Kidney epithelial cell (primary cell): ENCODE measurements at regions not wholly inside any gene's neighbourhood (a gene's known extent, or its start where the extent isn't known, plus 50 kb on each side); places are given as distances from the start of the nearest gene placed in this dataset.

ENCODE experiments used
- DNase-seq: peaks from one replicate; pipeline ENCODE4 v3.0.0-alpha.2; 2010; ENCODE audit warnings: low read depth
- H3K27me3 ChIP-seq: 2 replicates; pipeline ENCODE4 v1.6.0; 2011; ENCODE audit warnings: low read length; ENCODE audit not compliant: control insufficient read depth, insufficient read depth
- H3K36me3 ChIP-seq: 2 replicates; pipeline ENCODE4 v1.5.1; 2011; ENCODE audit warnings: low read length; ENCODE audit not compliant: control insufficient read depth, insufficient read depth
- H3K4me3 ChIP-seq: 2 replicates; pipeline ENCODE4 v1.5.1; 2011; ENCODE audit warnings: low read depth, mild to moderate bottlenecking, control low read depth, low read length
- TF ChIP-seq, protein P1 (sequence below): IDR thresholded peaks from 2 replicates; pipeline ENCODE4 v1.5.1; 2011; ENCODE audit warnings: mild to moderate bottlenecking, moderate library complexity, low read length, control low read depth, inconsistent platforms; ENCODE audit not compliant: insufficient read depth, poor library complexity, severe bottlenecking

DNA sequence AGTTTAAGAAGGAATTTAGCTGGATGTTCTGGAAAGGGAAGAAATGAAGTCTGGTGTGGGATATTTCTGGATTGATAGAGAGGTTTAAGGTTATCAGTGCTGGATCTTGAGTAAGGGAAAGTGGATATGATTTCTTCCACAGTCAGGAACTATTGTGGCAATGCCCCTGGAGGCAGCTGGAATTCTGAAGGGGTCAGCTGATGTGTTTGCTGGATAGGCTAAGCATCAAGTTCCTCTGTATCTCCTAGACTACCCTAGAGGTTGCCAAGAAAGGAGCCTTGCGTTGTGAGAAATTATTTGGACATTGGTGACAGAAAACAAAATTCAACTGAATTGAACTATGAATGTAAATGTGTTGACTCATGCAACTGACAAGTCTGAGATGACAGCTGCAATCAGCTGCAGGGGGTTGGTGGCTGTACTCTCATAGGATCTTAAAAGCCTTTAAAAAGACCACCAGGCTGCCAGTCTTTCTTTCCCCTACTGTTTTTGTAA lies 244.4 kb downstream of the ATXN7L3B start:
- no peaks in the 10 kb centered on the region for H3K27me3 ChIP-seq
- no peak for DNase-seq
- no peaks in the 10 kb centered on the region for H3K36me3 ChIP-seq
- TF ChIP-seq, protein P1, sequence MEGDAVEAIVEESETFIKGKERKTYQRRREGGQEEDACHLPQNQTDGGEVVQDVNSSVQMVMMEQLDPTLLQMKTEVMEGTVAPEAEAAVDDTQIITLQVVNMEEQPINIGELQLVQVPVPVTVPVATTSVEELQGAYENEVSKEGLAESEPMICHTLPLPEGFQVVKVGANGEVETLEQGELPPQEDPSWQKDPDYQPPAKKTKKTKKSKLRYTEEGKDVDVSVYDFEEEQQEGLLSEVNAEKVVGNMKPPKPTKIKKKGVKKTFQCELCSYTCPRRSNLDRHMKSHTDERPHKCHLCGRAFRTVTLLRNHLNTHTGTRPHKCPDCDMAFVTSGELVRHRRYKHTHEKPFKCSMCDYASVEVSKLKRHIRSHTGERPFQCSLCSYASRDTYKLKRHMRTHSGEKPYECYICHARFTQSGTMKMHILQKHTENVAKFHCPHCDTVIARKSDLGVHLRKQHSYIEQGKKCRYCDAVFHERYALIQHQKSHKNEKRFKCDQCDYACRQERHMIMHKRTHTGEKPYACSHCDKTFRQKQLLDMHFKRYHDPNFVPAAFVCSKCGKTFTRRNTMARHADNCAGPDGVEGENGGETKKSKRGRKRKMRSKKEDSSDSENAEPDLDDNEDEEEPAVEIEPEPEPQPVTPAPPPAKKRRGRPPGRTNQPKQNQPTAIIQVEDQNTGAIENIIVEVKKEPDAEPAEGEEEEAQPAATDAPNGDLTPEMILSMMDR: no peak
- H3K4me3 ChIP-seq: no peak overlapping the region

DNA sequence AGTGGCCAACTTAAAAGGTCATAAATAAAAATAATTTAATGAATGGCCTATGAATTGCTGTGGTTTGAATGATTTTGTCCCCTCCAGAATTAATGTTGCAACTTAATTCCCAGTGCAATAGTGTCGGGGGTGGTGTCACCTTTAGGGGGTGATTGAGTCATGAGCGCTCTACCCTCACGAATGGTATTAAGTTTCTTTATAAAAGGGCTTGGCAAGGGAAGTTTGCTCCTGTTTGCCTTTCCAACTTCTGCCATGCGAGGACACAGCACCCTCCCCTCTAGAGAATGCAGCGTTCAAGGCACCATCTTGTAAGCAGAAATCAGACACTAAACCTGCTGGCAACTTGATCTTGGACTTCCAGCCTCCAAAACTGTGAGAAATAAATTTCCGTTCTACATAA lies 253.3 kb downstream of the ATXN7L3B start:
- Histone ChIP-seq H3K4me3 (no peak overlapping the region), H3K36me3 (no peaks in the 10 kb centered on the region), H3K27me3 (no peaks in the 10 kb centered on the region)
- no peak for DNase-seq
- TF ChIP-seq, protein P1: no peak

DNA sequence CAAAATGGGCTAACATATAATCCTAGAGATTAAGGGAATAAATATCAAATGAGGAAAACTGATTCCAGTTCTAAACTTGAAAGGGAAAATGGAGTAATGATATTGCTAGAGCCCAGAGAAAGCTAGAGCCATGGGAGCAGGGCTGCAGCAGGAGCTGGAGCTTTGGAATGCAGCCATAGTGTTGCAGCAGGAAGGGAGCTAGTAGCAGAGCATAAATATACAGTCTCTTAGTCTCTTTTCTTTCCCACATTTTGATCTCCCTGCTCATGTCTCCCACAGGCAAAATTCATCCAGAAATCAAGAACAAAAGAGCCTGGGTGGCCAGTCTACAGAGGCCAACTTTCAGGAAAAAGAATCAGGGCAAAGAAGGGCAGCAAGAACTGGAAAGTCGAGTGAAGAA lies 253.7 kb downstream of the ATXN7L3B start:
- DNase-seq: no peak
- Histone ChIP-seq H3K27me3 (no peaks in the 10 kb centered on the region), H3K4me3 (no peak overlapping the region), H3K36me3 (no peaks in the 10 kb centered on the region)
- TF ChIP-seq, protein P1: no peak

DNA sequence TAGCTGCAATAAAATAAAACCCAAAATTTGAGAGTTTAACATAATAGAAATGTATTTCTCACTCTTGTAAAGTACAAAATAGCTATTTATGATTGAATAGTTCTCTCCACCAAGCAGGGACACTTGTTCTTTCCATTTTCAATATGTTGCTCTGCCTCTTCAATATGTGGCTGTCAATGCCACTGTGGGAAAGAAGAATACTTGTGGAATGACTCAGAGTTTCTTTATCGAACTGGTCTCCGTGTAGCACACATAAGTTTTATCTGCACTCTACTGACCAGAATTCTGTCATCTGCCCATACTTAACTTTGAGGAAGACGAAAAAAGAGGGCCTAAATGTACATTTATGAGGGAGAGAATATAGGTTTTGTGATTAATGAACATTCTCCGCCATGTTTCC lies 256.9 kb downstream of the ATXN7L3B start:
- H3K27me3 ChIP-seq: no peaks in the 10 kb centered on the region
- no peak for DNase-seq
- TF ChIP-seq, protein P1: no peak
- H3K4me3 ChIP-seq: no peak overlapping the region
- no peaks in the 10 kb centered on the region for H3K36me3 ChIP-seq

DNA sequence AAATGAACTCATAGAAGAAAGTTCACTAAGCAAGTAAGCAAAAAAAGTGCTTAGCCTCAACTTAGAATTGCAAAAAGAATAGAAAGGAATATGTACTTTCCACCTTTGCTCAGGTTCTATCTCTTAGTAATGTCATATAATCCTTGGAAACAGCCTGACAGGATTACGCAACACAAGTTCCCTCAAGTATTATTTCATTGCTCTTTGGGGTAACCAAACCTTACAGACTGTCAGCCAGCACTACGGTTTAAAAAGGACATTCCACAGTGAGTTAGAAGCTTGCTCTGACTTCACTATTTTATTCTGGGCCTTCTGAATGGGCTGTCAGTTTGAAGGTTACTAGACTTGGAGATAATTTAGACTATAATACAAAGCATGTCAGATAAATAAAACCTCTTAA lies 264.0 kb downstream of the ATXN7L3B start:
- Histone ChIP-seq H3K4me3 (no peak overlapping the region), H3K27me3 (no peaks in the 10 kb centered on the region), H3K36me3 (no peaks in the 10 kb centered on the region)
- TF ChIP-seq, protein P1: no peak
- DNase-seq: no peak

DNA sequence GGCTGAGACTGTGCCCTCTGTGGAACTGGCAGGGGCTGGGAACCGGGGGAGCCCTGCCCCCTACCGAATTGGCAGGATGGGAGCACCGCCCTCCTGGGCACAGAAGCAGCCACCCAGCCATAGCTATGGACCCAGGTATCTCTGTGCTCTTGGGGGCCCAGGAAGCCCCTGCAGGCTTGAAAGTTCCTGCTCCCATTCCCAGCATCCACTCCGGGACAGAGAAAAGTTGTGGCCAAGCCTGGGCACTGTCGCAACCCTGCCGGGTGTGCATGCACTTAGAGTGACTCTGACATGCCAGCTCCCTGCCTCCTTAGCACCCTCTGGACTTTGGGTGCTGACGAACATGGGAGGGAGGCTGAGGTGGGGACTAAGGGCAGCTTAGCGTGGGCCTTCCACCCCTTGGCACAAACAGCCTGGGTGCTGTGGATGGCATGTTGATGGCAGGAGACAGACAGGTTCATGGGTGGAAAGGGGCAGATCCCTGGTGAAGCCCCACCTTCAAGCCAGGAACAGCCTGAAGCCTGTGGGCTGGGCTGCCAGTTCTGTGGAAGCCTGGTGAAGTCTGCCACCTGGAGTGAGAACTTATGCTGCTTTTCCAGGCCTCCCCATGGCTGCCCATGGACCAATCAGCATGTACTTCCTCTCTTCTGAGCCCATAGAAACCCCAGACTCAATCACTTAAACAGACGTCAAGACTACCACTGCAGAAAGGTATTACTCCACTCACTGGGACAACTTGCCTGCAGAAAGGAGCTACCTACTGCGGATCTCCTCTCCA lies 279.0 kb downstream of the ATXN7L3B start:
- no peak for DNase-seq
- Histone ChIP-seq H3K27me3 (no peaks in the 10 kb centered on the region), H3K4me3 (no peak overlapping the region), H3K36me3 (no peaks in the 10 kb centered on the region)
- TF ChIP-seq, protein P1: no peak
